ENCODE measurements at regions not wholly inside any gene's neighbourhood (a gene's known extent, or its start where the extent isn't known, plus 50 kb on each side); places are given as distances from the start of the nearest gene placed in this dataset.
A peak's percentile ranks its signal among the peaks of the same experiment; 100 is the strongest.

GRCh38 chr2:173648816-173649215 lies 294.1 kb downstream of the CDCA7 start:
- Histone ChIP-seq H3K27me3 (ENCODE audit: control insufficient read depth in 1 of 2, insufficient read depth in 2 of 2, low read length in 2 of 2) (0 out of 5 replicates have a peak, but pooled peaks cover 0 to 5% of the 10 kb centered on the region in 2 experiments), H3K36me3 (replicated peaks in 1 of 2; ENCODE audit: control insufficient read depth in 1 of 2, insufficient read depth in 2 of 2, low read length in 2 of 2) (no peaks in the 10 kb centered on the region), H3K9me3 (ENCODE audit: low read length) (no peaks in the 10 kb centered on the region), H2AFZ (ENCODE audit: low read length) (no peak overlapping the region), H3K4me3 (replicated peaks in 1 of 3; ENCODE audit: insufficient read depth in 1 of 3, low read depth in 2 of 3, low read length in 3 of 3) (no peak overlapping the region), H4K20me1 (ENCODE audit: insufficient read depth, low read length) (no peaks in the 10 kb centered on the region), H3K9ac (ENCODE audit: insufficient read depth, low read depth, low read length) (no peak overlapping the region), H3K79me2 (ENCODE audit: insufficient read depth, low read length) (no peaks in the 10 kb centered on the region), H3K4me2 (ENCODE audit: low read depth, low read length) (no peak overlapping the region), H3K27ac (ENCODE audit: extremely low read length, insufficient read depth, low read length) (no peak overlapping the region), H3K4me1 (ENCODE audit: insufficient read depth, low read length) (no peaks in the 10 kb centered on the region)
- in situ Hi-C loops (cut with HindIII; ENCODE audit: extremely low pct_ligation_motif_present, low pct_unique_long_range_greater_than_20kb) = no loop called here
- peak; percentile 58 for TF ChIP-seq ZNF629 (CRISPR knock-in tag; conservative IDR thresholded peaks at IDR 0.05)
- TF ChIP-seq KLF13 (CRISPR knock-in tag; IDR thresholded peaks at IDR 0.05) = no peak
- BruUV-seq (replicated peaks) = no TSS peak
- DNase-seq (ENCODE audit: low spot score) (no peak), FAIRE-seq (no peak), ATAC-seq (no peak)
- 30% methylated on average over 2 of the region's 2 CpGs for WGBS (ENCODE audit: low lambda C conversion rate)
- ChIA-PET CTCF (ENCODE audit: low intra/inter-chr PET ratio, low total read pairs) (no interaction called here), POLR2A (no interaction called here)
- intact Hi-C loops (cut with micrococcal nuclease; ENCODE audit: unreplicated experiment) = no loop called here

DNA sequence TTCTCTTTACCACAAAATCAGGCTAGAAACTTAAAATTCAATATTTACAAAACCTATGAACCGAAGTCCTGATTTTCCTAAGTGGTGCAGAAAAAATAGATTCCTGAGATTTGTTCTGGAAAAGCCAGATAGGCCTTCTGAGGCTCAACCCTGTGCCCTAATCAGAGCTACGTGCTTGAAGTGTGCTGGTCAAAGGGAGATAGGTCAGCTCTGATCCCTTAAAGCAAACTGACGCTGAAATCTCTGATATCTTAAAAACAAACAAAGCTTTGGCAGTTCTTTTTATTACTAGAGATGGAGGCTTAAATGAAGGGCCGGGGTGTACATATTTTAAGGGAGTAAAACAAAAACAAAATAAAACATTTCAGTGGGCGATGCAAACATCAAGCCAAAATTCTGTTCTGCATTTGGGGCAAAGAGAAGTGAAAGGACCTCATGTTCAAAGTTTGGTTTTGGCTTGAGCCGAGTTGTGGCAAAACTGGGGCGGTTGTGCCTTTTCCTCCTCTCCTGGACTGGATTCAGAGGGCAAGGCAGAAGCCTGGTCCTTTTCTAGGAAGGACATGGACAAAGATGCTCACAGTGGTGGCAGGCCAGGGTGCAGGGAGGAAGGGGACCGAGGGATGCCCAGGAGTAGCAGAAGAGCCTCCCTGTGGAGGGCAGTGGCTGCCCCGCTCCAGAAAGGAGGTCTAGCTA lies 295.0 kb downstream of the CDCA7 start:
- TF ChIP-seq NBN (conservative IDR thresholded peaks at IDR 0.05) = no peak
- TF ChIP-seq CSRNP1 (CRISPR knock-in tag; IDR thresholded peaks at IDR 0.05) = no peak
- H3K79me2 ChIP-seq (ENCODE audit: insufficient read depth, low read length) = no peaks in the 10 kb centered on the region
- H3K9me3 ChIP-seq (ENCODE audit: low read length) = no peaks in the 10 kb centered on the region
- ATAC-seq = no peak
- CTCF ChIA-PET (ENCODE audit: low intra/inter-chr PET ratio, low total read pairs) = no interaction called here
- no peak overlapping the region for H3K9ac ChIP-seq (ENCODE audit: insufficient read depth, low read depth, low read length)
- H3K27me3 ChIP-seq (ENCODE audit: control insufficient read depth in 1 of 2, insufficient read depth in 2 of 2, low read length in 2 of 2) = peaks cover 0 to 5% of the 10 kb centered on the region in 2 experiments; a peak in 1 of 5 replicates
- intact Hi-C loops (cut with micrococcal nuclease; ENCODE audit: unreplicated experiment) = no loop called here
- H4K20me1 ChIP-seq (ENCODE audit: insufficient read depth, low read length) = no peaks in the 10 kb centered on the region
- H3K36me3 ChIP-seq (replicated peaks in 1 of 2; ENCODE audit: control insufficient read depth in 1 of 2, insufficient read depth in 2 of 2, low read length in 2 of 2) = no peaks in the 10 kb centered on the region
- no peak for DNase-seq (ENCODE audit: low spot score)
- FAIRE-seq = no peak
- H3K4me2 ChIP-seq (ENCODE audit: low read depth, low read length) = no peak overlapping the region
- no peaks in the 10 kb centered on the region for H3K4me1 ChIP-seq (ENCODE audit: insufficient read depth, low read length)
- no TSS peak for BruUV-seq (replicated peaks)
- H3K27ac ChIP-seq (ENCODE audit: extremely low read length, insufficient read depth, low read length) = no peak overlapping the region
- H3K4me3 ChIP-seq (replicated peaks in 1 of 3; ENCODE audit: insufficient read depth in 1 of 3, low read depth in 2 of 3, low read length in 3 of 3) = no peak overlapping the region
- 20% methylated on average over 9 of the region's 9 CpGs for WGBS (ENCODE audit: low lambda C conversion rate)
- no peak overlapping the region for H2AFZ ChIP-seq (ENCODE audit: low read length)
- in situ Hi-C loops (cut with HindIII; ENCODE audit: extremely low pct_ligation_motif_present, low pct_unique_long_range_greater_than_20kb) = no loop called here
- POLR2A ChIA-PET = no interaction called here

Data from HepG2 (cell line).